ENCODE measurements at regions not wholly inside any gene's neighbourhood (a gene's known extent, or its start where the extent isn't known, plus 50 kb on each side); places are given as distances from the start of the nearest gene placed in this dataset.

GRCh38 chr6:150664091-150664490 is 64.4 kb downstream of the PLEKHG1 start:
- Histone ChIP-seq H3K27me3 (ENCODE audit: control insufficient read depth in 2 of 2, insufficient read depth in 1 of 2, low read length in 1 of 2) (no peaks in the 10 kb centered on the region), H3K27ac (ENCODE audit: low read depth in 1 of 2, low read length in 1 of 2) (no peak overlapping the region), H3K9me3 (ENCODE audit: control insufficient read depth in 2 of 2, insufficient read depth in 1 of 2, low read length in 1 of 2) (no peaks in the 10 kb centered on the region), H3K36me3 (ENCODE audit: control insufficient read depth in 2 of 2, insufficient read depth in 2 of 2, low read length in 1 of 2) (peaks cover 9 to 32% of the 10 kb centered on the region in 2 donors), H3K4me1 (ENCODE audit: control insufficient read depth in 2 of 2, insufficient read depth in 2 of 2, low read length in 2 of 2) (peaks cover 22 to 36% of the 10 kb centered on the region in 2 donors), H3K4me3 (ENCODE audit: low read length in 2 of 2) (no peak overlapping the region)
- no peak for DNase-seq (ENCODE audit: low read depth in 6 of 9, low spot score in 9 of 9)
- WGBS, result 98% methylated on average over 3 of the region's 3 CpGs

DNA sequence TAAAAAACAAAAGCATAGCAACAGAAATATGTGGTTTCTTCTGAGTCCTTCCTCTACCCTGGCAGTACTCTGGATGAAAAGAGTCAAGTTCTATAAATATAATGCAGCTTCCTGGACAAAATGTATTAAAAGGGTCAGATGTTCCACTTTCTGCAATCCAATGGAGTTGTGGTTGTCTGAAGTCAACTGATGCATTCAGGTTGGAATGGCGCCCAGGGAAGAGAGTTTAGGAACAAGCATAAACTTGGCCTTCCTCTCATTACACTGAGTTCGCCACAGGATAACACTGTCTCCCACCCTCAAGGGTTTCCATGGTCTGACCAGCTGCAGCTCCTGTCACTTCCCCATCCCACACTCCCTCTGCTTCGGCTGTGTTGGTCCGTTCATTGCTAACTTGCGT is 66.4 kb downstream of the PLEKHG1 start:
- whole genome bisulfite sequencing, result 79% methylated on average over 5 of the region's 5 CpGs
- Histone ChIP-seq H3K9me3 (ENCODE audit: control insufficient read depth in 2 of 2, insufficient read depth in 1 of 2, low read length in 1 of 2) (no peaks in the 10 kb centered on the region), H3K4me3 (ENCODE audit: low read length in 2 of 2) (no peak overlapping the region), H3K36me3 (ENCODE audit: control insufficient read depth in 2 of 2, insufficient read depth in 2 of 2, low read length in 1 of 2) (peaks cover 12 to 26% of the 10 kb centered on the region in 2 donors), H3K27me3 (ENCODE audit: control insufficient read depth in 2 of 2, insufficient read depth in 1 of 2, low read length in 1 of 2) (no peaks in the 10 kb centered on the region), H3K4me1 (ENCODE audit: control insufficient read depth in 2 of 2, insufficient read depth in 2 of 2, low read length in 2 of 2) (peaks cover 21 to 32% of the 10 kb centered on the region in 2 donors), H3K27ac (ENCODE audit: low read depth in 1 of 2, low read length in 1 of 2) (peak overlapping the region; percentile 32 to 73)
- DNase-seq (ENCODE audit: low read depth in 6 of 9, low spot score in 9 of 9), result no peak

DNA sequence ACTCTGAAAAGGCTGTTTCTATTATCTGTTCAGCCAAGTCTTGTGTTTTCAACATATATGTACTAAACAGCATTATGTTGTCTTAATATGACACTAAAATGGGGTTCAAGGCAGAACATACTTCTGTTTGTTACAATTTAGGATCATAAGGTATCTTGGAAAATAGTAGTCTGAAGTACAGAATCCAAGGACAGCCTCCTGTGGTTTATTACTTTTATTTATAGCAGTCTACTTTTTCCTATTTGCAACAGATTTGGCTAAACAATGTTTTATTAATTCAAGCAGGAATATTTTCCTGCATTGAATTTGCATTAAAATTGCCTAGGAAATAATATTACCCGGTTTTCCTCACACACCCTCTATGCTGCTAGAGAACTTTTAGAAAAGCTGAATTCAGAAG is 67.7 kb downstream of the PLEKHG1 start:
- H3K4me3 ChIP-seq (ENCODE audit: low read length in 2 of 2), result no peak overlapping the region
- WGBS, result 92% methylated on average over 1 of the region's 1 CpG
- no peaks in the 10 kb centered on the region for H3K27me3 ChIP-seq (ENCODE audit: control insufficient read depth in 2 of 2, insufficient read depth in 1 of 2, low read length in 1 of 2)
- peaks cover 12 to 26% of the 10 kb centered on the region in 2 donors for H3K36me3 ChIP-seq (ENCODE audit: control insufficient read depth in 2 of 2, insufficient read depth in 2 of 2, low read length in 1 of 2)
- DNase-seq (ENCODE audit: low read depth in 6 of 9, low spot score in 9 of 9), result no peak
- peaks cover 28 to 42% of the 10 kb centered on the region in 2 donors for H3K4me1 ChIP-seq (ENCODE audit: control insufficient read depth in 2 of 2, insufficient read depth in 2 of 2, low read length in 2 of 2)
- peak overlapping the region in 1 of 2 donors; percentile 43 for H3K27ac ChIP-seq (ENCODE audit: low read depth in 1 of 2, low read length in 1 of 2)
- H3K9me3 ChIP-seq (ENCODE audit: control insufficient read depth in 2 of 2, insufficient read depth in 1 of 2, low read length in 1 of 2), result no peaks in the 10 kb centered on the region

DNA sequence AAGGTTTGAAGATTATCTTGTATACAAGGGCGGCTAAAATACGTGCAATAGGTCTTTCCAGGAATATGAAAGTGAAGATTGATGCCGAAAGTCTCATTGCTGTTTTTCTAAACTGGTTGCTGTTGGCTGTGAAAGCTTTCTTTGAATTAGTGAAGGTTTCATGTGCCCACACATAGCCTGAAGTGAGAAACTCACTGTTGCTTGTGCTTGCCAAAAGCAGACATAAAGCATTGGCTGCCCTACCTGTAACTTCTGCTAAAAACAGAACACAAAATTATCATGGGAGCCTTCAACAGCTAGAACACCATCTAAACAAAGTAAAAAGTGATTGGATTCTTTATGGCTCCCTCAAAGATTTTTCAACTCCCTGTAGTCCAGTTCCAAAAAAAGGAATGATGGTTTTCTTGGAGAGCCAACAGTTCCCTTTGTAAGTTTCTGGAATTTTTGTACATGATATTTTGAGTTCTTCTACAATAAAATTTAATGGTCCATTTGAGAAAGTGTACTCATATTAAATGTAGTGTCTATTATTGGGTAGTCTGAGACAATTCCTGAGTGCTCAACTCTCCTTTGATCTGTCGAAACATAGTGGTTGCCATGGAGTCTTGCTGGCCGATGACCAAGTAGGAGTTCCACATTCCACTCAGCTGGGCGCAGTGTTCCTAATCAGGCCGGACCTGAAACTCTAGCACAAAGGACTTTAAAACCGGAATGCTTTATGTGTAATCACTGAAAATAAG is 68.5 kb downstream of the PLEKHG1 start:
- no peak for DNase-seq (ENCODE audit: low read depth in 6 of 9, low spot score in 9 of 9)

GRCh38 chr6:150668900-150669302 is 69.2 kb downstream of the PLEKHG1 start:
- H3K4me1 ChIP-seq (ENCODE audit: control insufficient read depth in 2 of 2, insufficient read depth in 2 of 2, low read length in 2 of 2), result peaks cover 39 to 49% of the 10 kb centered on the region in 2 donors
- H3K4me3 ChIP-seq (ENCODE audit: low read length in 2 of 2), result no peak overlapping the region
- no peaks in the 10 kb centered on the region for H3K27me3 ChIP-seq (ENCODE audit: control insufficient read depth in 2 of 2, insufficient read depth in 1 of 2, low read length in 1 of 2)
- 95% methylated on average over 1 of the region's 1 CpG for WGBS
- H3K36me3 ChIP-seq (ENCODE audit: control insufficient read depth in 2 of 2, insufficient read depth in 2 of 2, low read length in 1 of 2), result peaks cover 10 to 21% of the 10 kb centered on the region in 2 donors
- no peak for DNase-seq (ENCODE audit: low read depth in 6 of 9, low spot score in 9 of 9)
- no peaks in the 10 kb centered on the region for H3K9me3 ChIP-seq (ENCODE audit: control insufficient read depth in 2 of 2, insufficient read depth in 1 of 2, low read length in 1 of 2)
- H3K27ac ChIP-seq (ENCODE audit: low read depth in 1 of 2, low read length in 1 of 2), result peak overlapping the region in 1 of 2 donors; percentile 69

More for the DNA sequence above, 68.5 kb downstream of the PLEKHG1 start:
- Histone ChIP-seq H3K36me3 (ENCODE audit: control insufficient read depth in 2 of 2, insufficient read depth in 2 of 2, low read length in 1 of 2) (peaks cover 12 to 22% of the 10 kb centered on the region in 2 donors), H3K4me1 (ENCODE audit: control insufficient read depth in 2 of 2, insufficient read depth in 2 of 2, low read length in 2 of 2) (peaks cover 33 to 43% of the 10 kb centered on the region in 2 donors), H3K4me3 (ENCODE audit: low read length in 2 of 2) (no peak overlapping the region), H3K27me3 (ENCODE audit: control insufficient read depth in 2 of 2, insufficient read depth in 1 of 2, low read length in 1 of 2) (no peaks in the 10 kb centered on the region), H3K27ac (ENCODE audit: low read depth in 1 of 2, low read length in 1 of 2) (peak overlapping the region; percentile 40 to 43), H3K9me3 (ENCODE audit: control insufficient read depth in 2 of 2, insufficient read depth in 1 of 2, low read length in 1 of 2) (no peaks in the 10 kb centered on the region)
- WGBS, result 94% methylated on average over 8 of the region's 8 CpGs

- Histone ChIP-seq H3K27me3 (ENCODE audit: control insufficient read depth in 2 of 2, insufficient read depth in 1 of 2, low read length in 1 of 2) (no peaks in the 10 kb centered on the region), H3K27ac (ENCODE audit: low read depth in 1 of 2, low read length in 1 of 2) (no peak overlapping the region), H3K36me3 (ENCODE audit: control insufficient read depth in 2 of 2, insufficient read depth in 2 of 2, low read length in 1 of 2) (peaks cover 3 to 12% of the 10 kb centered on the region in 2 donors), H3K4me1 (ENCODE audit: control insufficient read depth in 2 of 2, insufficient read depth in 2 of 2, low read length in 2 of 2) (peaks cover 35 to 43% of the 10 kb centered on the region in 2 donors), H3K4me3 (ENCODE audit: low read length in 2 of 2) (no peak overlapping the region), H3K9me3 (ENCODE audit: control insufficient read depth in 2 of 2, insufficient read depth in 1 of 2, low read length in 1 of 2) (no peaks in the 10 kb centered on the region)
- WGBS, result 98% methylated on average over 7 of the region's 7 CpGs
- DNase-seq (ENCODE audit: low read depth in 6 of 9, low spot score in 9 of 9), result no peak
These were observed 70.6 kb downstream of the PLEKHG1 start for GRCh38 chr6:150670311-150670710.

DNA sequence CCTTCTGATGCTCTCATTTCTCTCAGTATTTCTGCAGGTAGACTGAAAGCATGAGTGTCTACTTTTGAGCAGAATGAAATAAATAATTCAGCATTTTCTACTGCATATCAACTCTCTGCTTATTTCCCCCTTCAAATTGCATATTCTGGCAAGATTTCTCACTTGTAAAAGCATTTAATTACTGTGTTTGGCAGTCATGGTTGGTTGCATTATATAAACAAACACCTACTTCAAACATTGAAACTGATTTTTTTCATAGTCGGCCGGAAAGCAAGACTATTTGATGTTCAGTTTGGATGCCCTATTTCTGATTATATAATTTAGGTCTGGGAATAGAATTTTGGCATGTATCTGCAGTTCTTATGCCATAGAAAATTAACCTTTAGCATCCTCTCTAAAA is 73.1 kb downstream of the PLEKHG1 start:
- DNase-seq (ENCODE audit: low read depth in 6 of 9, low spot score in 9 of 9), result no peak
- H3K27me3 ChIP-seq (ENCODE audit: control insufficient read depth in 2 of 2, insufficient read depth in 1 of 2, low read length in 1 of 2), result no peaks in the 10 kb centered on the region
- H3K36me3 ChIP-seq (ENCODE audit: control insufficient read depth in 2 of 2, insufficient read depth in 2 of 2, low read length in 1 of 2), result peaks cover 10 to 26% of the 10 kb centered on the region in 2 donors
- no peak overlapping the region for H3K27ac ChIP-seq (ENCODE audit: low read depth in 1 of 2, low read length in 1 of 2)
- no peak overlapping the region for H3K4me3 ChIP-seq (ENCODE audit: low read length in 2 of 2)
- H3K4me1 ChIP-seq (ENCODE audit: control insufficient read depth in 2 of 2, insufficient read depth in 2 of 2, low read length in 2 of 2), result peaks cover 26 to 31% of the 10 kb centered on the region in 2 donors
- no peaks in the 10 kb centered on the region for H3K9me3 ChIP-seq (ENCODE audit: control insufficient read depth in 2 of 2, insufficient read depth in 1 of 2, low read length in 1 of 2)
- 90% methylated on average over 2 of the region's 2 CpGs for WGBS

- H3K36me3 ChIP-seq (ENCODE audit: control insufficient read depth in 2 of 2, insufficient read depth in 2 of 2, low read length in 1 of 2), result peaks cover 10 to 26% of the 10 kb centered on the region in 2 donors
- DNase-seq (ENCODE audit: low read depth in 6 of 9, low spot score in 9 of 9), result no peak
- no peak overlapping the region for H3K4me3 ChIP-seq (ENCODE audit: low read length in 2 of 2)
- WGBS, result 96% methylated on average over 9 of the region's 9 CpGs
- peak overlapping the region in 1 of 2 donors; percentile 56 for H3K27ac ChIP-seq (ENCODE audit: low read depth in 1 of 2, low read length in 1 of 2)
- H3K27me3 ChIP-seq (ENCODE audit: control insufficient read depth in 2 of 2, insufficient read depth in 1 of 2, low read length in 1 of 2), result no peaks in the 10 kb centered on the region
- peaks cover 23 to 28% of the 10 kb centered on the region in 2 donors for H3K4me1 ChIP-seq (ENCODE audit: control insufficient read depth in 2 of 2, insufficient read depth in 2 of 2, low read length in 2 of 2)
- H3K9me3 ChIP-seq (ENCODE audit: control insufficient read depth in 2 of 2, insufficient read depth in 1 of 2, low read length in 1 of 2), result no peaks in the 10 kb centered on the region
These were observed 74.1 kb downstream of the PLEKHG1 start for GRCh38 chr6:150673720-150674346.

DNA sequence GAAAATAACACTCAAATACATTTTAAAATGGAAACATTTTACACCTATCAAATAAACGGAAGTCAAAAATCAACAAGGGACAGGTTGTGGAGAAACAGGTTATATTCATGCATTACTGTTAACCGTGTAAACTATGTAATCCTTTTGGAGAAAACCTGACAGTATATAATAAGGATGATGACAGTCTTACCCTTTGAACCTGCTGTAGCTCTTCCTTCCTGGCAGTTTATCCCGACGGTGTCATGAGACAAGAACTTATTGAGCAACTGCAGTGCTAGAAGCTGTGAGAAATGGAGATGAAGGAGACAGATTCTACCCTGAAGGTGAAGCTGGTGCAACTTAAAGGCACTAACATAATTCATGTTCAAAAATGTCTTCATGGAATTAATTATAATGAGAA is 76.7 kb downstream of the PLEKHG1 start:
- Histone ChIP-seq H3K4me1 (ENCODE audit: control insufficient read depth in 2 of 2, insufficient read depth in 2 of 2, low read length in 2 of 2) (peaks cover 23 to 38% of the 10 kb centered on the region in 2 donors), H3K27me3 (ENCODE audit: control insufficient read depth in 2 of 2, insufficient read depth in 1 of 2, low read length in 1 of 2) (no peaks in the 10 kb centered on the region), H3K36me3 (ENCODE audit: control insufficient read depth in 2 of 2, insufficient read depth in 2 of 2, low read length in 1 of 2) (peaks cover 7 to 22% of the 10 kb centered on the region in 2 donors), H3K9me3 (ENCODE audit: control insufficient read depth in 2 of 2, insufficient read depth in 1 of 2, low read length in 1 of 2) (no peaks in the 10 kb centered on the region), H3K4me3 (ENCODE audit: low read length in 2 of 2) (no peak overlapping the region), H3K27ac (ENCODE audit: low read depth in 1 of 2, low read length in 1 of 2) (no peak overlapping the region)
- WGBS, result 95% methylated on average over 4 of the region's 4 CpGs
- DNase-seq (ENCODE audit: low read depth in 6 of 9, low spot score in 9 of 9), result no peak

Data from thymus (tissue), 11 donors.